ENCODE measurements at regions not wholly inside any gene's neighbourhood (a gene's known extent, or its start where the extent isn't known, plus 50 kb on each side); places are given as distances from the start of the nearest gene placed in this dataset.

DNA sequence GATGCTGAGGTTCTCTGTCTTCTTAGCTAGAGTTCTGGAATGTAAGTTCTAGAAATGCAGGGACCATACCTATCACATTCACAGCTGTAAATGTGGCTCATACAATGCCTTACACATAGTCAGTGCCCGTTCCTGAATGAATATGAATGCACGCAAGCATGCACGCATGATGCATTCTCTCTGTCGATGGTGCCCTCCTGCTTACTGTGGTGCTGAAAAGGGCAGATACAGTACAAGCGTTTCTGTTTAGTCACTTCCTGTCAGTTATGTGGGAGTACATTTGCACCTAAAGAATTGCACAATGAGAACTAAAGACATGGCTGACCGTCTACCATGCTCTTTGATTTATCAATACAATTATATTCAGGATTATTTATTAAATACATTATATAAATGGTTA lies 152.2 kb upstream of the SOX4 start:
- Histone ChIP-seq H3K27me3 (ENCODE audit: control insufficient read depth, insufficient read depth, low read length) (no peaks in the 10 kb centered on the region), H3K27ac (ENCODE audit: low read length) (no peak overlapping the region), H3K4me3 (ENCODE audit: low read length) (no peak overlapping the region), H3K9me3 (ENCODE audit: control insufficient read depth, low read depth, low read length) (peaks cover 3% of the 10 kb centered on the region), H3K36me3 (ENCODE audit: control insufficient read depth, insufficient read depth, low read length) (no peaks in the 10 kb centered on the region), H3K4me1 (ENCODE audit: control insufficient read depth, insufficient read depth, low read length) (no peaks in the 10 kb centered on the region)
- no peak for DNase-seq
- no CpG with 5 or more reads among the region's 6 CpGs for WGBS (ENCODE audit: insufficient coverage, low lambda C conversion rate)

DNA sequence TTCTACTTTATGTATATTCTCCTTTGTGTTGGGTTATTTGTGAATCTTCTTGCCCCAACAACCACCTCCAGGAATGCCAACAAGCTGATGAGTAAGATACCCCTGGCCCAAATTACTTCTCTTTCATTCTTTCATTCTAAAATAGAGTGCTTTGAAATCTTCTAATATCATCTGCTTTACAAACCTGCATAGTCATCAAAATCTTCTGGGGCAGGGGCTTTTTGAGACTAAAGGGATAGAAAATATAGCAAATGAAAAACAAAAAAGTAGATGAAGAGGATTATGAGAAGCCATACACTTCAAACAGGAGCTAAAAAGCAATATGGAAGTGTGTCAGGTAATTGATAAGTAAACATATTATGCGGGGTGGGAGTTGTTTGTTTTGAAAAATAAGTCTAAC lies 150.7 kb upstream of the SOX4 start:
- Histone ChIP-seq H3K27me3 (ENCODE audit: control insufficient read depth, insufficient read depth, low read length) (no peaks in the 10 kb centered on the region), H3K27ac (ENCODE audit: low read length) (no peak overlapping the region), H3K36me3 (ENCODE audit: control insufficient read depth, insufficient read depth, low read length) (no peaks in the 10 kb centered on the region), H3K4me3 (ENCODE audit: low read length) (no peak overlapping the region), H3K4me1 (ENCODE audit: control insufficient read depth, insufficient read depth, low read length) (no peaks in the 10 kb centered on the region), H3K9me3 (ENCODE audit: control insufficient read depth, low read depth, low read length) (peaks cover 3% of the 10 kb centered on the region)
- no peak for DNase-seq
- no CpG with 5 or more reads among the region's 1 CpG for WGBS (ENCODE audit: insufficient coverage, low lambda C conversion rate)

DNA sequence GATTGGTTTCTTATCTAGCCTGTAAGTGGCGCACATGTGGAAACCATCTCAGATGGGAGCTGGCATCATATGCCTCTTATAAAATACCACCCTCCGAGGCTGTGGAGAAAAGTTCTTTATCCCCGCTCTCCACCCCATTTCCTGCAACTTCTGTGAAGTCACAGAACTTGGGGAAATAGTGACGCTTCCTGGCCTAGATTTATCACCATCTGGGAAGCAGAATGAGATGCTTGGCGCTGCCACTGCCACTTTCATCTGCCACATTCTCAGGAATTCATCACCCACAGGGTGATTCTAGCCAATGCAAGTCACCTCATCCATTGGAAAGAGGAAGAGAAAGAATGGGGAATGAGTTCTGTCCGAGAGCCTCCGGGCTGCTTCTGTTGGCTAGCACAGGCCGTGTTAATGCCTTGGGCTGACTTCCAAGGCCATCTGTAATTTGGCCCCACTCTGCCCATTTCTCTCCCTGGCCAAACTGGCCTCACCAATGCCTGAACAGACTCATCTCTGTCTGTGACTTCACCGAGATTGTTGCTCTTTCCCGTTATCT lies 148.8 kb upstream of the SOX4 start:
- no peaks in the 10 kb centered on the region for H3K36me3 ChIP-seq (ENCODE audit: control insufficient read depth, insufficient read depth, low read length)
- no CpG with 5 or more reads among the region's 10 CpGs for WGBS (ENCODE audit: insufficient coverage, low lambda C conversion rate)
- H3K27ac ChIP-seq (ENCODE audit: low read length) = no peak overlapping the region
- H3K4me1 ChIP-seq (ENCODE audit: control insufficient read depth, insufficient read depth, low read length) = no peaks in the 10 kb centered on the region
- no peak for DNase-seq
- H3K4me3 ChIP-seq (ENCODE audit: low read length) = no peak overlapping the region
- H3K9me3 ChIP-seq (ENCODE audit: control insufficient read depth, low read depth, low read length) = peaks cover 3% of the 10 kb centered on the region
- H3K27me3 ChIP-seq (ENCODE audit: control insufficient read depth, insufficient read depth, low read length) = no peaks in the 10 kb centered on the region

DNA sequence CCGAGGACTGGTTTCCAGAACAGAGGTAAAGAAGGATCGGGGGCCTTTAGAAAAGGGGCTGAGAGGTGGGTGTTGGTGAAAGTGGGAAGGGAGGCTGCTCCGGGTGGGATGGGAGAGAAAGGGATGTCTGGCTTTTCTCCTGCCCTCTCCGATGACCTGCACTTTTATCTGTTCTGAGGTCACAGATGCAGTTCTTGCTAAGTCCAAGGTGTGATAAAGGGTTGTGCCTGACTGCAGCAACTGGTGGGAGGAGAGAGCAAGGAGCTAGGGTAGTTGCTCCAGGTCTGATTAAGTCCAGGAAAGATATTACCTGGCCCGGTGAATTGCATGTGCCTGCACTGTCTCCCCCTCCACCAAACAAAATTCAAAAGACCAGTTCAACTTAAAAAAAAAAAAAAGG lies 145.6 kb upstream of the SOX4 start:
- Histone ChIP-seq H3K4me3 (ENCODE audit: low read length) (no peak overlapping the region), H3K27me3 (ENCODE audit: control insufficient read depth, insufficient read depth, low read length) (no peaks in the 10 kb centered on the region), H3K36me3 (ENCODE audit: control insufficient read depth, insufficient read depth, low read length) (no peaks in the 10 kb centered on the region), H3K9me3 (ENCODE audit: control insufficient read depth, low read depth, low read length) (peaks cover 3% of the 10 kb centered on the region), H3K4me1 (ENCODE audit: control insufficient read depth, insufficient read depth, low read length) (no peaks in the 10 kb centered on the region), H3K27ac (ENCODE audit: low read length) (no peak overlapping the region)
- WGBS (ENCODE audit: insufficient coverage, low lambda C conversion rate) = 71% methylated on average over 4 of the region's 5 CpGs
- DNase-seq = no peak

DNA sequence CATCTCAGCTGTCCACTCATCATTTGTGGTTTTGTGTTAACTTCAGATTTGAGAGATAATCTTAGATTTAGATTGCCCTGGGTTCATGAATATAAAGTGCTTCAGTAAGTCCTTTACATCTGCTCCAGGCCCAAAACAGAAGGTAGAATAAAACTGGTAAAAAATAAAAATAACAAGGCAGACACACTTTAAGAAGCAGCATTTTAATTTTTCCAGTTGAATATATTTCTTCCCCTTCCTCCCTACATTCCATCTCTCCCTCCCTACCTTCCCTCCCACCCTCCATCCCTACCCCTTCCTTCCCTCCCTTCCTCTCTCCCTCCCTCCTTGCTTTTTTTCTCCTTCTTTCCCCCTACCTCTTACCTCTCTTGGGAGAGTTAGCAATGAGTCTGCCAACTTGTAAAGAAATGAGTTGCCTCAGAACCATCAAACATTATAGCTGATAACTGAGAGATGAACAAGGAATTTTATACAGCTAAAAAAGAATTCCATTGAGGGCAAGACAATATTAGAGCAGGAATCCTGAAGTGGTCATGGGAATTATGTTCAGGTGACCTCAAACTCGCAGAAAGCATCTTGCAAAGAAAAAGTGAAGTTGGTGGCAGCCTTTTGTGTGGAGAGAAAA lies 145.0 kb upstream of the SOX4 start:
- no peaks in the 10 kb centered on the region for H3K4me1 ChIP-seq (ENCODE audit: control insufficient read depth, insufficient read depth, low read length)
- H3K4me3 ChIP-seq (ENCODE audit: low read length) = no peak overlapping the region

DNA sequence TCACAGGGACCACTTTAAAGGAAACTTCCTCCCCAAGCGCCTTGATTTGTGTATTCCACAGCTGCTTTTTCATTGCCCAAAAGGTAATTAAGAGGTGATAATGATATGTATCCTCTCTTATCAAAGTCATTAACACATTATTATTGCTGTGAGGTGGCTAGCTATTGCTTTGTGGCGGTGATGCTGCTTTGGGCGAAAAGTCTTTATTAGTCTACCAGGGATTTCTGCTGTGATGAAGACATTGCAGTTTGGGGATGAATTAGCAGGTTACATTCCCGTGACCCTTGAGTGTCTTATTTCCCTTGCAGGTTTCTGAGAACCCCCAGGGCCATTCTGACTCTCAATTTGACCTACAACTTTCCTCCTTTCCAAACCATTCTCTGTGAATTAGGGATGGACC lies 143.4 kb upstream of the SOX4 start:
- no peaks in the 10 kb centered on the region for H3K27me3 ChIP-seq (ENCODE audit: control insufficient read depth, insufficient read depth, low read length)
- WGBS (ENCODE audit: insufficient coverage, low lambda C conversion rate) = no CpG with 5 or more reads among the region's 4 CpGs
- H3K36me3 ChIP-seq (ENCODE audit: control insufficient read depth, insufficient read depth, low read length) = no peaks in the 10 kb centered on the region
- no peak overlapping the region for H3K27ac ChIP-seq (ENCODE audit: low read length)
- no peak overlapping the region for H3K4me3 ChIP-seq (ENCODE audit: low read length)
- no peak for DNase-seq
- H3K9me3 ChIP-seq (ENCODE audit: control insufficient read depth, low read depth, low read length) = peaks cover 3% of the 10 kb centered on the region
- H3K4me1 ChIP-seq (ENCODE audit: control insufficient read depth, insufficient read depth, low read length) = no peaks in the 10 kb centered on the region

More for the DNA sequence above, 145.0 kb upstream of the SOX4 start:
- Histone ChIP-seq H3K27ac (ENCODE audit: low read length) (no peak overlapping the region), H3K36me3 (ENCODE audit: control insufficient read depth, insufficient read depth, low read length) (no peaks in the 10 kb centered on the region), H3K9me3 (ENCODE audit: control insufficient read depth, low read depth, low read length) (peaks cover 3% of the 10 kb centered on the region), H3K27me3 (ENCODE audit: control insufficient read depth, insufficient read depth, low read length) (no peaks in the 10 kb centered on the region)
- DNase-seq = no peak
- WGBS (ENCODE audit: insufficient coverage, low lambda C conversion rate) = 60% methylated on average over 1 of the region's 1 CpG

DNA sequence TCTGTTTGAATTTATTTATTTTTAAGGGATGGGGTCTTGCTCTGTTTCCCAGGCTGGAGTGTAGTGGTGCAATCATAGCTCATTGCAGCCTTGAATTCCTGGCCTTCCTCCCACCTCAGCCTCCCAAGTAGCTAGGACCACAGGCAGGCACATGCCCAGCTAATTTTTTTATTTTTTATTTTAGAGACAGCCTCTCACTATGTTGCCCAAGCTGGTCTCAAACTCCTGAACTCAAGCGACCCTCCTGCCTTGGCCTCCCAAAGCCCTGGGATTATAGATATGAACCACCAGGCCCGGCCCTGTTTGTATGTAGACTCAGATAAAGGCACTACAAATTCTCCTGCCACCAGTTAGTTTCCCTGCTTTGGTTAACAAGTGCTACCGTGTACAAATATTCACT lies 142.9 kb upstream of the SOX4 start:
- Histone ChIP-seq H3K9me3 (ENCODE audit: control insufficient read depth, low read depth, low read length) (no peaks in the 10 kb centered on the region), H3K36me3 (ENCODE audit: control insufficient read depth, insufficient read depth, low read length) (no peaks in the 10 kb centered on the region), H3K4me1 (ENCODE audit: control insufficient read depth, insufficient read depth, low read length) (no peaks in the 10 kb centered on the region), H3K4me3 (ENCODE audit: low read length) (no peak overlapping the region), H3K27ac (ENCODE audit: low read length) (no peak overlapping the region), H3K27me3 (ENCODE audit: control insufficient read depth, insufficient read depth, low read length) (no peaks in the 10 kb centered on the region)
- no CpG with 5 or more reads among the region's 3 CpGs for WGBS (ENCODE audit: insufficient coverage, low lambda C conversion rate)
- no peak for DNase-seq

DNA sequence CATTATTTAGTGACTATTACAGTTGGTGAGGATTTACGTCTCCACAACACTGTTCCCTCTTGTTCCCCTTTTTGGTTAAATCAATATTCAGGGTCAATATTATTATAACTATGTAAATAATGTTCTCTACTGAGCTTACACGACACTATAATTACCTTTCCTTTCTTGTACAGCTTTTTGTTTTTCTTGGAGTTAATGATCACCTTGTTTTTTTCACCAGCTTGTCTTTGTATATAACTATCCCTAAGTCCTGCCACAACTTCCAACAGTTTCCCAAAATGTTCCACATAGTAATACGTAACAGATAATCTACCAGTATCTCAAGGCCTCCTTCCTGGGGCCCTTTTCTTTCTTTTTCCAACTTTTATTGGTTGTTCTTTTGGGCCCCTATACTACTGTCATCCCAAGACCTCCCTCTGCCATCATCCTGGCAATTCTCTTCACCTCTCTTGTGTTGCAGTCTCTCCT lies 142.0 kb upstream of the SOX4 start:
- no peaks in the 10 kb centered on the region for H3K36me3 ChIP-seq (ENCODE audit: control insufficient read depth, insufficient read depth, low read length)
- no peaks in the 10 kb centered on the region for H3K27me3 ChIP-seq (ENCODE audit: control insufficient read depth, insufficient read depth, low read length)
- H3K27ac ChIP-seq (ENCODE audit: low read length) = no peak overlapping the region
- no peak for DNase-seq
- H3K9me3 ChIP-seq (ENCODE audit: control insufficient read depth, low read depth, low read length) = no peaks in the 10 kb centered on the region
- WGBS (ENCODE audit: insufficient coverage, low lambda C conversion rate) = 27% methylated on average over 2 of the region's 3 CpGs
- H3K4me1 ChIP-seq (ENCODE audit: control insufficient read depth, insufficient read depth, low read length) = no peaks in the 10 kb centered on the region
- no peak overlapping the region for H3K4me3 ChIP-seq (ENCODE audit: low read length)

DNA sequence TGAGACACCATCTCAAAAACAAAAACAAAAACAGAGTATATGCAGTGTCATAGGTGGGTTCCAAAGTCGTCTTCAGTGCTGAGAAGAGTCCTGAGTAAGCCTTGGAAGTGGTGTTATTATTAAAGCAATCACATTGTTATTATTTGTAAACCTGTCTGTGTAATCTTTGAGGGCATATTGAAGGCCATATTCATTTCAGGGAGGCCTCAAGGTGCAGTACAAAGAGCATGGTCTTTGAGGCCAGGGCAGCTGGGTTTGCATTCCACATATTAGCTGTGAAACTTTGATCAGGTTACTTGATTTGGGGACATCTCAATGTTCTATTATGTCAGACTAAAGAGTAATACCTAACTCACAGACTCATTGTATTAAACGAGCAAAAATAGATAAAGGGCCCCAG lies 139.3 kb upstream of the SOX4 start:
- WGBS (ENCODE audit: insufficient coverage, low lambda C conversion rate) = no CpG with 5 or more reads among the region's 2 CpGs
- H3K36me3 ChIP-seq (ENCODE audit: control insufficient read depth, insufficient read depth, low read length) = no peaks in the 10 kb centered on the region
- no peaks in the 10 kb centered on the region for H3K9me3 ChIP-seq (ENCODE audit: control insufficient read depth, low read depth, low read length)
- peak; percentile 9 to 21 for DNase-seq
- H3K27ac ChIP-seq (ENCODE audit: low read length) = no peak overlapping the region
- H3K27me3 ChIP-seq (ENCODE audit: control insufficient read depth, insufficient read depth, low read length) = no peaks in the 10 kb centered on the region
- H3K4me3 ChIP-seq (ENCODE audit: low read length) = no peak overlapping the region
- H3K4me1 ChIP-seq (ENCODE audit: control insufficient read depth, insufficient read depth, low read length) = no peaks in the 10 kb centered on the region

DNA sequence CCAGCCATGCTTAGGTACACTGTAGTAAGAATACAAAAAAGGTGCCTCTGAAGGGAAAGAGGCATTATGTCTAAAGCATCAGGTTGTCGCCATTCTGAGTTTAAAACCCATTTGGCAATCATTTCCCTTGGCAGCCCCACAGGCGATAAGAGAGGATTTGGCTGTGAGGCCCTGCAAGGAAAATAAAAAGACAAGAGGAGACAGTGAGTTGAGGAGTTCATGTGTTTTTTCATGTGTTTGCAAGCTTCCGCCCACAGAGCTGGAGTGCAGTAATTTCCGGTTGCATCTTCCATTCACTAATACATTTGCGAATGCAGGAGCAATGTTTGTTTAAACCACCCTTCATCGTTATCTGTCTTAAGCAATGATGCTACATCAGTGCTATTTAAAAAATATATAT lies 138.5 kb upstream of the SOX4 start:
- WGBS (ENCODE audit: insufficient coverage, low lambda C conversion rate) = 100% methylated on average over 1 of the region's 6 CpGs
- no peak overlapping the region for H3K27ac ChIP-seq (ENCODE audit: low read length)
- H3K4me1 ChIP-seq (ENCODE audit: control insufficient read depth, insufficient read depth, low read length) = no peaks in the 10 kb centered on the region
- H3K36me3 ChIP-seq (ENCODE audit: control insufficient read depth, insufficient read depth, low read length) = no peaks in the 10 kb centered on the region
- no peaks in the 10 kb centered on the region for H3K27me3 ChIP-seq (ENCODE audit: control insufficient read depth, insufficient read depth, low read length)
- H3K9me3 ChIP-seq (ENCODE audit: control insufficient read depth, low read depth, low read length) = no peaks in the 10 kb centered on the region
- DNase-seq = no peak
- H3K4me3 ChIP-seq (ENCODE audit: low read length) = no peak overlapping the region

DNA sequence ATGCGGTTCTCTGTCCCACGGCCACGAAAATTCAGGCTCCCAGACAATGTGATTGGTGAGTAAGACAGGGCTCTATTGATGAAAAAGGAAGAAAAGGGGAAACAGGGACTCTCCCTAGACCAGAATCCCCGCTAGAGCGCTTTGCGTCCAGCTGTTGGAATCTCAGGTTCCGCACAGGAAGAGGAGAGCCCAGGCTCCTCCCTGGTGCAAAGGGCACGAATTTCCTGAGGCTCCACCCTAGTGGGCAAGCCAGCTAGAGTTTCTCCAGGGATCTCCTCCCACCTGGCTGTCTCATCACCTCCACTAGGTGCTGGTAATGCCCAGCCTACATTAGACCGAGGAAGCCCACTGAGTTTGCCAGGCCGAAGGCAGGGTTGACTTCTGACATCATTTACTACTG lies 135.9 kb upstream of the SOX4 start:
- Histone ChIP-seq H3K36me3 (ENCODE audit: control insufficient read depth, insufficient read depth, low read length) (no peaks in the 10 kb centered on the region), H3K4me1 (ENCODE audit: control insufficient read depth, insufficient read depth, low read length) (no peaks in the 10 kb centered on the region), H3K27me3 (ENCODE audit: control insufficient read depth, insufficient read depth, low read length) (no peaks in the 10 kb centered on the region), H3K27ac (ENCODE audit: low read length) (no peak overlapping the region), H3K4me3 (ENCODE audit: low read length) (no peak overlapping the region), H3K9me3 (ENCODE audit: control insufficient read depth, low read depth, low read length) (no peaks in the 10 kb centered on the region)
- WGBS (ENCODE audit: insufficient coverage, low lambda C conversion rate) = no CpG with 5 or more reads among the region's 10 CpGs
- DNase-seq = no peak

Measured in large intestine (tissue), 3 donors.